K562 (cell line): ENCODE measurements at regions not wholly inside any gene's neighbourhood (a gene's known extent, or its start where the extent isn't known, plus 50 kb on each side); places are given as distances from the start of the nearest gene placed in this dataset.

Experiments used
- CTCF ChIP-seq, 3 experiments: IDR thresholded peaks in 2 of 3; conservative IDR thresholded peaks in 1 of 3; 2 replicates each; pipeline ENCODE4 v1.5.1; 2011 to 2012; ENCODE audit warnings: low read length in 3 of 3, mild to moderate bottlenecking in 3 of 3, control low read depth in 2 of 3, improper control_type of control experiment in 1 of 3, inconsistent platforms in 1 of 3, low read depth in 1 of 3, mixed read lengths in 1 of 3, moderate library complexity in 1 of 3; ENCODE audit not compliant: insufficient read depth in 2 of 3
- EHMT2 ChIP-seq: fragments of 450-650 bp; IDR thresholded peaks from 2 replicates; pipeline ENCODE4 v1.6.1; 2018; ENCODE audit warnings: antibody characterized with exemption
- MAFK ChIP-seq: IDR thresholded peaks from 2 replicates; pipeline ENCODE4 v1.6.1; 2011; ENCODE audit warnings: low read length, improper control_type of control experiment
- MEIS2 ChIP-seq: fragments of 450-650 bp; IDR thresholded peaks from 2 replicates; pipeline ENCODE4 v1.6.1; 2014; ENCODE audit warnings: mild to moderate bottlenecking; ENCODE audit not compliant: partially characterized antibody
- NFRKB ChIP-seq: fragments of 450-650 bp; IDR thresholded peaks from 2 replicates; pipeline ENCODE4 v1.6.1; 2016; ENCODE audit warnings: low read depth
- POLR2AphosphoS5 ChIP-seq: IDR thresholded peaks from 2 replicates; pipeline ENCODE4 v1.6.1; 2011; ENCODE audit warnings: mild to moderate bottlenecking, low read depth, low read length, moderate library complexity; ENCODE audit not compliant: control insufficient read depth, insufficient read depth
- RAD51 ChIP-seq: fragments of 450-650 bp; IDR thresholded peaks from 2 replicates; pipeline ENCODE4 v1.7.1; 2016; ENCODE audit warnings: low read depth, mild to moderate bottlenecking, borderline replicate concordance
- REST ChIP-seq, 2 experiments: fragments of 450-650 bp; formaldehyde crosslinking in 1 of 2; IDR thresholded peaks; 2 replicates each; pipeline versions ENCODE4 v1.4.0 to v1.6.1; 2014 to 2020; ENCODE audit warnings: mild to moderate bottlenecking in 2 of 2, borderline replicate concordance in 1 of 2, low read depth in 1 of 2
- RFX1 ChIP-seq: fragments of 450-650 bp; IDR thresholded peaks from 2 replicates; pipeline ENCODE4 v1.6.1; 2016; ENCODE audit warnings: mild to moderate bottlenecking, moderate library complexity
- U2AF2 ChIP-seq: fragments of 200-400 bp; formaldehyde crosslinking; optimal IDR thresholded peaks from 2 replicates; pipeline ENCODE3; 2017; ENCODE audit warnings: low read depth, mild to moderate bottlenecking, low read length
- ZNF436 ChIP-seq: fragments of 250-450, 450-650 bp; sonication (Bioruptor Pico); formaldehyde crosslinking; IDR thresholded peaks from 2 replicates; pipeline ENCODE4 v1.7.0; 2020; ENCODE audit warnings: mild to moderate bottlenecking
- ZNF507 ChIP-seq: conservative IDR thresholded peaks from 2 replicates; pipeline ENCODE4 v1.6.1; 2017; ENCODE audit warnings: missing genetic modification characterization, missing compliant biosample characterization
- ZNF717 ChIP-seq: fragments of 250-450 bp; sonication (Bioruptor Pico); IDR thresholded peaks from 2 replicates; pipeline ENCODE4 v1.5.0; 2021

- TF ChIP-seq ZNF436 (CRISPR knock-in tag) (no peak), POLR2AphosphoS5 (no peak), REST (IDR thresholded peaks at IDR 0.05; ENCODE audit: borderline replicate concordance) (no peak), REST (CRISPR knock-in tag; IDR thresholded peaks at IDR 0.05; ENCODE audit: low read depth) (no peak), ZNF507 (tag) (no peak), CTCF (IDR thresholded peaks at IDR 0.05 in 2 of 3, conservative IDR thresholded peaks at IDR 0.05 in 1 of 3; ENCODE audit: insufficient read depth in 2 of 3, low read depth in 1 of 3, low read length in 3 of 3) (no peak), NFRKB (no peak), RFX1 (no peak), U2AF2 (no peak), MEIS2 (no peak), EHMT2 (no peak), ZNF717 (CRISPR knock-in tag) (no peak), MAFK (no peak), RAD51 (no peak)
Observed at GRCh38 chr13:44031555-44031954, 151.9 kb downstream of the LACC1 start.
